HG03565 (cell line): ENCODE measurements at regions not wholly inside any gene's neighbourhood (a gene's known extent, or its start where the extent isn't known, plus 50 kb on each side); places are given as distances from the start of the nearest gene placed in this dataset.

ENCODE experiments used
- ATAC-seq: cut with Tn5 transposase; IDR thresholded peaks from one replicate; pipeline ENCODE4 v1.9.1; 2021; ENCODE audit warnings: mild to moderate bottlenecking, moderate library complexity; ENCODE audit not compliant: unreplicated experiment

DNA sequence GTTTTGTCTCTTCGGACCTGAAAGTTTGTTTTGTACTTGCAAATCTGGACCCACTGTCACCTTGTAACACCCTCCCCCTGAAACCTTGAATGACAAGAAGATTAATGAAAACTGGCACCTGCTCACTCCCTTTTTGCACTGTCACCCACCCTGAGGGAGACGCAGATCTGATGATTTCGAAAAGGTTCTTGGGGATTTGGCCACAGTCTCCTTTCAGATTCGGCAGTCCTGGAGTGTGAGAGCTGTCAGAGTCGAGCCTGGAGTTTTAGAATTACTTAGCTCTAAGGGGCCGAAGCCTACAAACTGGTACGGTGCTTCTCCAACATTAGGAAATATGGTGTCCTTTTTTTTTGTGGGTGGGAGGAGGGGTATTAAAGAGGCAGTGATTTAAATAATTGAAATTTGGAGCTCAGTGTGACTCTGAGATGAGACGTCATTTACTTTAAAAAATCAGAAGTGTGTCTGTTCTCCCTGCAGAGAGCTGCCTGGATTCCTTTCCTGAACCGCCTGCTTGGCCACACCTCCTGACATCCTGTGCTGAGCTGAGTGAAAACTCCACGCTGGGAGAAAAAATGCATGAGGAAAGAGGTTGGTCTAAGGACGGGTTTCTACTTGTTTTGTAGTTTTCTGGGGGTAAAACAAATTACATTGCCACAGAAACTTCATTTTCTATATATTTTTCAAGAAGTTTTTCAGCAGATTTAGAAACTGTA lies 447.0 kb upstream of the CDH4 start:
- no peak for ATAC-seq

DNA sequence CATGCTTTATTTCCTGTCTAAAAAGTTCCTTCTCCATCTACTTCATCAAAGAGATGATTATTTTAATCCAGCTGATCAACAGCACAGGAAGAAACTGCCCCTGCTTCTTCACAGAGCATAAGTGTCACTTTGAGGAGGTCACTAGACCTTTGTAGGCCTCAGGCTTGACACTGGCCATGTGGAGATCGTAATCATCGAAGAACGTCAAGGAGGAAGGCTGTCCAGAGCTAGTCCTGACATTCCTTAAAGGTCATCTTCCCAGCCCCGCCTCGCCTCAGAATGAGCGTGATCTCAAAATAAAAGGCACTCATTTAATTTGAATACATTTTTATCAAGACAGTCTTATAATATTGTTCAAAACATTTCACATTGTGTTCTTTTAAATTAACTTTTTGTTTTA lies 445.7 kb upstream of the CDH4 start:
- ATAC-seq: no peak

- ATAC-seq: no peak
Measured at GRCh38 chr20:60806824-60807223, 445.2 kb upstream of the CDH4 start.

GRCh38 chr20:60808003-60808672 lies 443.9 kb upstream of the CDH4 start:
- ATAC-seq: no peak

- ATAC-seq: no peak
Measured at GRCh38 chr20:60808701-60809100, 443.4 kb upstream of the CDH4 start.

GRCh38 chr20:60810561-60810960 lies 441.5 kb upstream of the CDH4 start:
- no peak for ATAC-seq

DNA sequence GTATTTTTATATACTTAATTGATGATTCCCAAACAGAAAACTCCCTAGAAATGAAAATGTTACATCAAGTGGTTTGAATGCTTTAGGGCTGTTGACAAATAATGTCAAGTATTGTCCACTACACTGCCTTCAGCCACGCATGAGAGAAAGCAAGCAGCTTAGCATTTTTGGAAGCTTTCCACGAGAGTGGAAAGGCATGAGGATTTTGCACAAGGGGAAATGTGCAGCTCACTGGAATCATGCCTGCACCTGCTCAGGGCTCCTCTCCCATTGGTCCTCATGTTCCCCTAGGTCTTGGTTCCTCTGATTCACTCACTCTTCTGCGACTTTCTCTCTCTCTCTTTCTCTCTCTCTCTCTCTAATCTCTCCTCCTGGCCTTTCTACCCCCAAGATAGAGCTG lies 439.5 kb upstream of the CDH4 start:
- no peak for ATAC-seq

DNA sequence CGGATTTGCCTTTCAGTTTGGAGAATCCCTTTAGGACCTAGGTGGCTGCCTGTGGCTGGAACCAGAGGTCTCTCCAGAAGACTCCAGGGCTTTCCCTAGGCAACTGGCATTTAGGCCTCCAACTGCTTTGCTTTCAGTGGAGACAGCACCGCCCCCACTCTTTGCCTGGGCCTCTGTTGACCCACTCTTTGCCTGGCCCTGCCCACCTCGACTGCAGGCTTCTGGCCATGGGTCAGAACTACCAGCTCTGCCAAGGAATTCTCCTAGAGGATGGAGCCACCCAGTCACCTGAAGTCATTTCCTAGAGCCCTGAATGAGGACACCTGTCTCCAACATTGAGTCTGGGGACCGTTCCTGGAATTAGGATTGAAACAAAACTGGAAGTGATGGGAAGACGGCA lies 439.0 kb upstream of the CDH4 start:
- ATAC-seq: no peak

DNA sequence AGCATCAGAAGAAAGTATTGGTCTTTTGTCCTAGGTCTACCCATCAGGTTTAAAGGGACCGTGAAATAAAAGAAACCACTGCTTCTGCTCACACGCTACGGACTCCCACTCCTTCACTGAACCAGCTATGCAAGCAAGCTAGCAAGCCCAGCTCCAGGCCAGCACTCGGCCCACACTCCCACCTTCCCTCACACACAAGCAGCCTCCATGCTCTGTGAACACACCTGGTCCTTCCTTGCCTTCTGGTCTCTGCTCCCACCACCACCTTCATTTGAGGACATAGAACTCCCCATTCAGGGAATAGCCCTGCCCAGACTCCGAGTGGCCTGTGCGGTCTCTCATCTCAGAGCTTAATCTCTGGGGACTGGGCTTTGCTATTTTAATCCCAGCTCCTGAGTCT lies 436.4 kb upstream of the CDH4 start:
- no peak for ATAC-seq

GRCh38 chr20:60816901-60817300 lies 435.2 kb upstream of the CDH4 start:
- no peak for ATAC-seq

DNA sequence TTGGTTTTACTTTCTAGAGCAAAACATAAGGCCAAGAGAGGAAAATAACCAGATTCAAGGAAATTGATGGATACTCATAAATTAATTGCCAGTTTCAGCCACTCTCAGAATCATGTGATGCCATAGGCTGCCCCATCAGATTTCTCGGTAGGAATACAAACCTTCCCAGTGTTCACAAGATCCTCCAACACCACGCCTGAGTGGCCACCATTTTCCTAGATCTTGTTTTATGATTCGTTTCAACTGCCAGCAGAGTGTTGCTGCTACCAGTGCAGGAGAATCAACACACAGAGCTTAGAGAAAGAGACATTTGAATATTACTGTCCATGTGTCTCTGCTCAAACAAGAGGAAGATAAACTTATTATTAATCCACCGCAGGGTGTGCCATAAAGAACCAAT lies 434.2 kb upstream of the CDH4 start:
- no peak for ATAC-seq

- ATAC-seq: no peak
Measured at GRCh38 chr20:60819511-60819910, 432.6 kb upstream of the CDH4 start.

DNA sequence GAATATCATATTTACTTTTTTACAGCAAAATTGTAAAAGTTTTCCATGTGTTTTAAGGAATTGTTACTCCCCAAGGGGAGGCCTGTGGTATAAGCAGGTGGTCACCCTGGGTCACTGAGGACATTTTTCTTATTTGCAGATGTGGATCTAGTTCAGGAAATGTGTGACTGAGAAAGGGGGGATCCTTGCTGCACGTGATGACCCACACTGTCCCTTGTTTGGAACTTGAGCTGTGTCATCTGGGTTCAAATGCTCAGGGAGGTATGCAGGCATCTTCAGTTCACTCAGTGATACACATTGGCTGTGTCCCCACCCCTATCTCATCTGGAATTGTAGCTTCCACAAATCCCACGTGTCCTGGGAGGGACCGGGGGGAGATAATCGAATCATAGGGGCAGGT lies 431.9 kb upstream of the CDH4 start:
- ATAC-seq: no peak

- ATAC-seq: no peak
Measured at GRCh38 chr20:60820918-60821317, 431.1 kb upstream of the CDH4 start.

DNA sequence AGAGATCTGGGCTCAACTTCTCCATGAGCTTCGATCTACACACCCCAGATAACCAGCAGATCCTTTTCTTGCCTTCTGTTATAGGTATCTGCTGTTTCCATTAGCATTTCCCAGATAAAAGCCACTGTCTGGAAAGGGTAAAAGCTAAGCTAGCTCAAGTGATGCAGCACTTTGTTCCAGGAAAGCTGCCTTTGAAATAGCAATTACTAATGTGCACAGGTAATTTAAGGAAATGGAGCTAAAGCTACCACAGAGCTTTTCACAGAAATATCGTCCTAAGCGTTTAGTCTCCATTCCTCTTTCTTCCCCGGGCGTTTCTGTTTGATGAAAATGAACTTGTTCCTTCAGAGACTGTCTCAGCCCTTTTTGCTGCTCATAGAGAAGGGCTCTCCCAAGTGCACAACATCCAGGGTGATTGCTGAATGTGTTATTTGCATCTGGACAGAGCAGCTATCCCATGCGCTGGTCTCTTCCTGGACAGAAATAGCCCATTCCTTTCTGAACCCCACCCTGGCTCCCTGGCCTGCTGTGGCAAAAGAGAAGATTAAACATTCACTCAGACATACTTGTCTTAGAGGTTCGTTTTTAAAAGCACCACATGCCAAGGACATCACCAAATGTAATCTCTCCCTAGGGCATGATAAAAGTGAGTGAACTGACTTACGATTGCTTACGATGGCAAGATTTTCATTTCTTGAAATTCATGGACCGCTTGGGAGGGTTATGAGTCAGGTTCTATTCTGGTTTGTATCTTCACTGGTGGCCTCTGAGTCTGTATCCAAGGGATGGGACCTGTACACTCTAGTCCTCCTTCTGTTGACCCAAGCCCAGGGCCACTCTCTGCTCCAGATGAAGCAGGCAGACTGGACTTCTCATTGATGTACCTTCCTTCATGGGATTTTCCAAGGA lies 429.1 kb upstream of the CDH4 start:
- no peak for ATAC-seq

GRCh38 chr20:60835876-60836275 lies 416.2 kb upstream of the CDH4 start:
- ATAC-seq: no peak

GRCh38 chr20:60837173-60837770 lies 414.8 kb upstream of the CDH4 start:
- ATAC-seq: no peak

DNA sequence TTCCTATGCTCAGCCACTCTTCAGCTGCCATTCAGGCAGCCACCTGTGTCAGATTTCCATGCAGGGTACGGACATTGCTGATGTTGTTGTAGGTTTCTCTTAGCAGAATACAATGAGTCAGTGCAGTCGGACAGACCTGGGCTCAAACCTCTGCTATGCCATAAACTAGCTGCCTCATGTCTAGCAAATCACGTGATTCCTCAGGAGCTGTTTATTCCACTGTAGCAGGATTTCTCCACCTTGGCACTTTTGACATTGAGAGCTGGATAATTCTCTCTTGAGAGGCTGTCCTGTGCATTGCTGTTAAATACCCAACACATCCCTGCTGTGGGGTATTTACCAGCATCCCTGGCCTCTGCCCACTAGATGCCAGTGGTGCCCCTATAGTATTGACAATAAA lies 413.8 kb upstream of the CDH4 start:
- ATAC-seq: no peak

GRCh38 chr20:60840971-60841370 lies 411.1 kb upstream of the CDH4 start:
- no peak for ATAC-seq

GRCh38 chr20:60845146-60845545 lies 406.9 kb upstream of the CDH4 start:
- no peak for ATAC-seq
